ENCODE measurements at regions not wholly inside any gene's neighbourhood (a gene's known extent, or its start where the extent isn't known, plus 50 kb on each side); places are given as distances from the start of the nearest gene placed in this dataset.

DNA sequence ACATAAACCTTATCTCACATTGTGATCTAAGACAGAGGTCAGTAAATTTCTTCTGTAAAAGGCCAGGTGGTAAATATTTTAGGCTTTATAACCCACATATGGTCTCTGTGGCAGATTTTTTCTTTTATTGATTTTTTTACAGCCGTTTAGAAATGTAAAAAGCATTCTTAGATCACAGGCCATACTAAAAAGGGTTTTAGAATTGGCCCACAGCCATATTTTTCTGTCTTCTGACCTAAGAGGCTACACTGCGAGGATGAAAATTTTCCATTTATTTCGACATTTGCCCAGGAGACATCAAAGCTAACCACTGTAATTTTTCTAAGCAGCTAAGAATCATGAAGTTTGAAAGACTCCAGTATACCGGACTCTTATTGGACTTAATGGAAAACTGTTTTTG, 377.2 kb upstream of the SGO1 start (continued):
- TF ChIP-seq ZNF592 (IDR thresholded peaks at IDR 0.05) (no peak), CBX3 (IDR thresholded peaks at IDR 0.05; ENCODE audit: borderline replicate concordance, low read depth) (no peak), SMAD1 (IDR thresholded peaks at IDR 0.05; ENCODE audit: low read depth, partially characterized antibody) (no peak), SMC3 (IDR thresholded peaks at IDR 0.05; ENCODE audit: borderline replicate concordance, low read length) (no peak), IRF4 (IDR thresholded peaks at IDR 0.05; ENCODE audit: low read depth, low read length) (no peak), TCF7 (IDR thresholded peaks at IDR 0.05; ENCODE audit: borderline replicate concordance) (no peak), CREB1 (IDR thresholded peaks at IDR 0.05; ENCODE audit: low read depth) (no peak), CHD4 (IDR thresholded peaks at IDR 0.05) (no peak), HDAC2 (IDR thresholded peaks at IDR 0.05) (no peak)
- TF ChIP-seq, protein P1, sequence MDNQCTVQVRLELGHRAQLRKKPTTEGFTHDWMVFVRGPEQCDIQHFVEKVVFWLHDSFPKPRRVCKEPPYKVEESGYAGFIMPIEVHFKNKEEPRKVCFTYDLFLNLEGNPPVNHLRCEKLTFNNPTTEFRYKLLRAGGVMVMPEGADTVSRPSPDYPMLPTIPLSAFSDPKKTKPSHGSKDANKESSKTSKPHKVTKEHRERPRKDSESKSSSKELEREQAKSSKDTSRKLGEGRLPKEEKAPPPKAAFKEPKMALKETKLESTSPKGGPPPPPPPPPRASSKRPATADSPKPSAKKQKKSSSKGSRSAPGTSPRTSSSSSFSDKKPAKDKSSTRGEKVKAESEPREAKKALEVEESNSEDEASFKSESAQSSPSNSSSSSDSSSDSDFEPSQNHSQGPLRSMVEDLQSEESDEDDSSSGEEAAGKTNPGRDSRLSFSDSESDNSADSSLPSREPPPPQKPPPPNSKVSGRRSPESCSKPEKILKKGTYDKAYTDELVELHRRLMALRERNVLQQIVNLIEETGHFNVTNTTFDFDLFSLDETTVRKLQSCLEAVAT (IDR thresholded peaks at IDR 0.05) = no peak
